Keratinocyte (primary cell): ENCODE measurements at regions not wholly inside any gene's neighbourhood (a gene's known extent, or its start where the extent isn't known, plus 50 kb on each side); places are given as distances from the start of the nearest gene placed in this dataset.

Experiments used
- EZH2 ChIP-seq: IDR thresholded peaks from one replicate; pipeline ENCODE4 v1.6.1; 2012; ENCODE audit warnings: inconsistent platforms, mild to moderate bottlenecking, low read length, moderate library complexity
- TF ChIP-seq, protein P1 (sequence below), 3 experiments: IDR thresholded peaks in 1 of 3; conservative IDR thresholded peaks in 1 of 3; optimal IDR thresholded peaks in 1 of 3; 2 replicates in 2 of 3; 3 replicates in 1 of 3; pipeline versions ENCODE3 to v1.5.1; 2011; ENCODE audit warnings: low read length in 3 of 3, mild to moderate bottlenecking in 3 of 3, moderate library complexity in 2 of 3, control low read depth in 1 of 3, inconsistent platforms in 1 of 3; ENCODE audit not compliant: insufficient read depth in 2 of 3; ENCODE audit errors: extremely low read depth in 1 of 3

DNA sequence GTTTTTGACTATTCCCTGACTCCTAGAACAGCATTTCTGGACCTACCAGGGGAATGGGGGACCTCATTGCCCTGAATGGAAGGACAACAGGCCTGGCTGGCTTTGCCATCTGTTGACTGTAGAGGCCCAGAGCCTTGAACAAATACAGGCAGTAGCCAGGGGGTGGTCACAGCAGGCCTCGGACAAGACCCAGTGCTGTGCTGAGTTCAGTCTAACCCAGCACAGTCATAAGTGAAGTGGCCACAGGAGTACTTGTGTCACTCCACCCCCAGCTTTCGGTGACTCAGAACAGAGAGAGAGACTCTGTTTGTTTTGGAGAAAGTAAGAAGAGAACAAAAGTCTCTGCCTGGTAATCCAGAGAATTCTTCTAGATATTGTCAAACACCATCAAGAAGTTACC, 310.0 kb downstream of the PRR32 start:
- TF ChIP-seq EZH2, result no peak
- TF ChIP-seq, protein P1, sequence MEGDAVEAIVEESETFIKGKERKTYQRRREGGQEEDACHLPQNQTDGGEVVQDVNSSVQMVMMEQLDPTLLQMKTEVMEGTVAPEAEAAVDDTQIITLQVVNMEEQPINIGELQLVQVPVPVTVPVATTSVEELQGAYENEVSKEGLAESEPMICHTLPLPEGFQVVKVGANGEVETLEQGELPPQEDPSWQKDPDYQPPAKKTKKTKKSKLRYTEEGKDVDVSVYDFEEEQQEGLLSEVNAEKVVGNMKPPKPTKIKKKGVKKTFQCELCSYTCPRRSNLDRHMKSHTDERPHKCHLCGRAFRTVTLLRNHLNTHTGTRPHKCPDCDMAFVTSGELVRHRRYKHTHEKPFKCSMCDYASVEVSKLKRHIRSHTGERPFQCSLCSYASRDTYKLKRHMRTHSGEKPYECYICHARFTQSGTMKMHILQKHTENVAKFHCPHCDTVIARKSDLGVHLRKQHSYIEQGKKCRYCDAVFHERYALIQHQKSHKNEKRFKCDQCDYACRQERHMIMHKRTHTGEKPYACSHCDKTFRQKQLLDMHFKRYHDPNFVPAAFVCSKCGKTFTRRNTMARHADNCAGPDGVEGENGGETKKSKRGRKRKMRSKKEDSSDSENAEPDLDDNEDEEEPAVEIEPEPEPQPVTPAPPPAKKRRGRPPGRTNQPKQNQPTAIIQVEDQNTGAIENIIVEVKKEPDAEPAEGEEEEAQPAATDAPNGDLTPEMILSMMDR (optimal IDR thresholded peaks at IDR 0.05 in 1 of 3, IDR thresholded peaks at IDR 0.05 in 1 of 3, conservative IDR thresholded peaks at IDR 0.05 in 1 of 3; ENCODE audit: extremely low read depth in 1 of 3, insufficient read depth in 2 of 3, low read length in 3 of 3), result no peak
